GM06990 (cell line): ENCODE measurements at regions not wholly inside any gene's neighbourhood (a gene's known extent, or its start where the extent isn't known, plus 50 kb on each side); places are given as distances from the start of the nearest gene placed in this dataset.

ENCODE experiments used
- DNase-seq: peaks from one replicate; pipeline ENCODE4 v3.0.0-alpha.2; 2011; ENCODE audit not compliant: insufficient read length; ENCODE audit errors: extremely low read depth
- H3K27me3 ChIP-seq: replicated peaks from 2 replicates; pipeline ENCODE4 v1.6.0; 2011; ENCODE audit warnings: low read length; ENCODE audit not compliant: control insufficient read depth, insufficient read depth
- H3K36me3 ChIP-seq: 2 replicates; pipeline ENCODE4 v1.5.1; 2011; ENCODE audit warnings: low read length; ENCODE audit not compliant: control insufficient read depth, insufficient read depth
- H3K4me3 ChIP-seq: replicated peaks from 2 replicates; pipeline ENCODE4 v1.5.1; 2011; ENCODE audit warnings: low read depth, mild to moderate bottlenecking, control low read depth, low read length
- TF ChIP-seq, protein P1 (sequence below): IDR thresholded peaks from 2 replicates; pipeline ENCODE4 v1.5.1; 2011; ENCODE audit warnings: low read length, control low read depth, mild to moderate bottlenecking, inconsistent platforms; ENCODE audit not compliant: insufficient read depth, poor library complexity, severe bottlenecking

DNA sequence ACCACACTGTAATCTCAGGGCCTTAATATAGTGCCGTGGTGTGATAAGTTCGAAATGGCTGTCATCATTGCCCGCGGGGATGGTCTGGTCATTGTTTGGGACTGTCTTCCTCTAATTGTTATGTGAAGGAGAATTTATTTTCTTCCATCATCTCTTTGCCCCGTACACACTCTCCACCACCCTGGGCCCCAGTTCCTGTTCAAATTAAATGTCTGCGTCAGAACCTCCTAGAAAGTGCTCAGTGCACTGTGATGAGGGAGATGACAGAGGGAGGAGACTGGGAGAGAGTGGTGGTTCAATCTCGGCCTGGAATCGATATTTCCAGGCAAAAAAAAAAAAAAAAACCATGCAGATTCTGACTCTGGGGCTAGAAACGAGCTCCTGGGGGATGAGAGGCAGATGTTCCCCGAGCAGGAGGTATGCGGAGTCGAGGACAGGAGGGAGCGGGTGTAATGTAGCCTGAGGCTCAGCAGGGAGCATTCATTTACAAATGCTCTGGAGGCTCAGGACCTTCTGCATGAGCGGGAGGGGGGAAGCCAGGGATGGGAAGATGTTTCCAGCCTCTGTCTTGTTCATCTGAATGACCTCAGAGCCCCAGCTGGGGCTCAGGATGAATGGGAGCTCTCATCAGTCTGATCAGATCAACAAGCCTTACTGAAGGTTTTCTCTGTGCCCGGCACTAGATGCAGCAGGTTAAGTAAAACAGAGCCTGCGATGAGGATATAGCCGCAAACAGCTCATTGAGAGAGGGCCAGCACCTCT is 219.5 kb downstream of the TBX5 start:
- no peak overlapping the region for H3K4me3 ChIP-seq
- no peaks in the 10 kb centered on the region; the same call in 1 of the 2 replicates for H3K27me3 ChIP-seq
- TF ChIP-seq, protein P1, sequence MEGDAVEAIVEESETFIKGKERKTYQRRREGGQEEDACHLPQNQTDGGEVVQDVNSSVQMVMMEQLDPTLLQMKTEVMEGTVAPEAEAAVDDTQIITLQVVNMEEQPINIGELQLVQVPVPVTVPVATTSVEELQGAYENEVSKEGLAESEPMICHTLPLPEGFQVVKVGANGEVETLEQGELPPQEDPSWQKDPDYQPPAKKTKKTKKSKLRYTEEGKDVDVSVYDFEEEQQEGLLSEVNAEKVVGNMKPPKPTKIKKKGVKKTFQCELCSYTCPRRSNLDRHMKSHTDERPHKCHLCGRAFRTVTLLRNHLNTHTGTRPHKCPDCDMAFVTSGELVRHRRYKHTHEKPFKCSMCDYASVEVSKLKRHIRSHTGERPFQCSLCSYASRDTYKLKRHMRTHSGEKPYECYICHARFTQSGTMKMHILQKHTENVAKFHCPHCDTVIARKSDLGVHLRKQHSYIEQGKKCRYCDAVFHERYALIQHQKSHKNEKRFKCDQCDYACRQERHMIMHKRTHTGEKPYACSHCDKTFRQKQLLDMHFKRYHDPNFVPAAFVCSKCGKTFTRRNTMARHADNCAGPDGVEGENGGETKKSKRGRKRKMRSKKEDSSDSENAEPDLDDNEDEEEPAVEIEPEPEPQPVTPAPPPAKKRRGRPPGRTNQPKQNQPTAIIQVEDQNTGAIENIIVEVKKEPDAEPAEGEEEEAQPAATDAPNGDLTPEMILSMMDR, result no peak
- DNase-seq, result no peak
- no peaks in the 10 kb centered on the region for H3K36me3 ChIP-seq

DNA sequence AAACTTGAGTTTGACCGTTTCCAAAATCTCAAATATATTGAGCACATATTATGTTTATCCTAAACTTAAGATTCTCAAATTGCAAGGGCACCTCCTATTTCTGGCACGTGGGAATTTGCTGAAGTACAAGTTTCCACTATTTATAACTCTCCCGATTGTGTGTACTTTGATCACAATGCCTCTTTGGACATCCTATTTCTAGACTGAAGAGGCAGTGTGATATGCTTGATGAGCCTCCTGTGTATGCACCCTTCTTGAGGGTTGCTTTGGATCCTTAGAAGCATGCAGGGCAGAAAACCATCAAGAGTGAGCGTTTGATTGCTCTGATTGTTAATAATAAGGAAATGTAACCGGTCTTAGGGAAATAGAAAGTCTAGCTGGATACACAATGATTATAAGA is 218.9 kb upstream of the RBM19 start:
- no peak for DNase-seq
- TF ChIP-seq, protein P1, result no peak
- H3K36me3 ChIP-seq, result no peaks in the 10 kb centered on the region

DNA sequence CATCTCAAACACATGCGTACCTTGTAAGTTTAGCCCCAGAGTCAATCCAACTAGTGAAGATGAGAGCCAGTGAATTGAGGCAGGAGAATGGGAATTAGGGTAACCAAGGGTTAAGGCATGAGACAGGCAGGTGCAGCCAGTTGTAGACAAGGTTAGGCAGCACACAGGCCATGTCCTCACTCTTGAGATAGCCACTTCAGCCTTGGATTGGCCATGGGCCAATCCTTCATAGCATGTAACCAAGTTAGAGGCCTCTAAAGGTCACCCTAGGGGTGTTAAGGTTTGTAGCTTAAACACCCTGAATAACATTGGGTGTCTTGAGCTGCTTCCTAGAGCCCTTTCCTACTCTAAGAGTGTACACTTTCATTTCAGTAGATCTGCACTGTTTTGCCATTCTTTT is 208.2 kb upstream of the RBM19 start:
- DNase-seq, result no peak
- no peak overlapping the region for H3K4me3 ChIP-seq

More for the DNA sequence above, 218.9 kb upstream of the RBM19 start:
- H3K27me3 ChIP-seq, result no peaks in the 10 kb centered on the region; the same call in 1 of the 2 replicates
- no peak overlapping the region for H3K4me3 ChIP-seq

DNA sequence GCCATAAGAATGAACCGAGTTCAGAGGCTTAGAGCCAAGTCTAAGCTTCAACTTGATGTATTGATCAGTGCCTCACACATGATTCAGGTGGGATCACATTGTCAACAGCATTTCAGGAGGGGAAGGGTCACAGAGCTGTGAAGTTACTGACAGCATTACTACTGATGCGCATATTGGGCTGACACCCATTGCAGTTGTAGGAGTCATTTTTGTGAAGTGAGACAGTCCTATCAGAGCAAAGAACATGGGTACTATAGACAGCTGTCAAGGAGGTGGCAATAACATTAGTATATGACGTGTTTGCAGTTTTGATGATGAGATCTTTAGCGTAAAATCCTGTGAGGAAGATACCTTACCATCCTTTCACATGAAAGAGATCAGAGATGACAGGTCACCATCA is 206.0 kb upstream of the RBM19 start:
- DNase-seq, result no peak
- no peaks in the 10 kb centered on the region for H3K27me3 ChIP-seq
- no peaks in the 10 kb centered on the region for H3K36me3 ChIP-seq

More for the DNA sequence above, 208.2 kb upstream of the RBM19 start:
- no peaks in the 10 kb centered on the region for H3K27me3 ChIP-seq
- TF ChIP-seq, protein P1, result no peak
- no peaks in the 10 kb centered on the region for H3K36me3 ChIP-seq

DNA sequence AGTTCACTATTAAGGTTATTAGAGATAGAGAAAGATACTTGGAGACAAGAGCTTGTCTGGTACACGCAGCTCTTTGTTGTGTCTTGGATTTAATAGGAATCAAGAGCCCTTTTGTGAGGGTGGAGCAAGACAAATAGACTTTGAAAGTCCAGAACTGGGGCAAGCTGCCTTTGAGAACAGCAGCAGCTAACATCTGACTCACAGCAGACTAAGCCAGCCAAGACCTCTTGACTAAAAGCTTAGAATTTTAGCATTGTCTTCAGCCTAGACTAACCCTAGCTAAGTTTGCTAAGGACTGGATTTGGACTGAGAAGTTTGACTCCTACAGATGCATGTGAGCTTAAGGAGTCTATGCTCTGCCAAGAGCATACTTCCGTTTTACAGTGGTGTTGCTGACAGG is 201.9 kb upstream of the RBM19 start:
- H3K4me3 ChIP-seq, result no peak overlapping the region
- no peaks in the 10 kb centered on the region for H3K36me3 ChIP-seq
- no peaks in the 10 kb centered on the region for H3K27me3 ChIP-seq
- TF ChIP-seq, protein P1, result no peak
- DNase-seq, result no peak

More for the DNA sequence above, 206.0 kb upstream of the RBM19 start:
- no peak overlapping the region for H3K4me3 ChIP-seq
- TF ChIP-seq, protein P1, result no peak
